GM13976 (cell line): ENCODE measurements at regions not wholly inside any gene's neighbourhood (a gene's known extent, or its start where the extent isn't known, plus 50 kb on each side); places are given as distances from the start of the nearest gene placed in this dataset.
"Not testable (repeated sequence)": the region's sequence is repeated elsewhere in the genome, so short reads cannot be mapped to it uniquely, and the experiment has no call there.

ENCODE experiments used
- DNase-seq: peaks from one replicate; pipeline ENCODE4 v3.0.0; 2012; ENCODE audit warnings: low spot score
- in situ Hi-C: fragments of 300-500 bp; cut with MboI; formaldehyde crosslinking; loops from one replicate; pipeline ENCODE4 v1.12.0; 2022; ENCODE audit warnings: low sequenced_read_pairs, mixed read lengths, inconsistent platforms; ENCODE audit not compliant: unreplicated experiment

DNA sequence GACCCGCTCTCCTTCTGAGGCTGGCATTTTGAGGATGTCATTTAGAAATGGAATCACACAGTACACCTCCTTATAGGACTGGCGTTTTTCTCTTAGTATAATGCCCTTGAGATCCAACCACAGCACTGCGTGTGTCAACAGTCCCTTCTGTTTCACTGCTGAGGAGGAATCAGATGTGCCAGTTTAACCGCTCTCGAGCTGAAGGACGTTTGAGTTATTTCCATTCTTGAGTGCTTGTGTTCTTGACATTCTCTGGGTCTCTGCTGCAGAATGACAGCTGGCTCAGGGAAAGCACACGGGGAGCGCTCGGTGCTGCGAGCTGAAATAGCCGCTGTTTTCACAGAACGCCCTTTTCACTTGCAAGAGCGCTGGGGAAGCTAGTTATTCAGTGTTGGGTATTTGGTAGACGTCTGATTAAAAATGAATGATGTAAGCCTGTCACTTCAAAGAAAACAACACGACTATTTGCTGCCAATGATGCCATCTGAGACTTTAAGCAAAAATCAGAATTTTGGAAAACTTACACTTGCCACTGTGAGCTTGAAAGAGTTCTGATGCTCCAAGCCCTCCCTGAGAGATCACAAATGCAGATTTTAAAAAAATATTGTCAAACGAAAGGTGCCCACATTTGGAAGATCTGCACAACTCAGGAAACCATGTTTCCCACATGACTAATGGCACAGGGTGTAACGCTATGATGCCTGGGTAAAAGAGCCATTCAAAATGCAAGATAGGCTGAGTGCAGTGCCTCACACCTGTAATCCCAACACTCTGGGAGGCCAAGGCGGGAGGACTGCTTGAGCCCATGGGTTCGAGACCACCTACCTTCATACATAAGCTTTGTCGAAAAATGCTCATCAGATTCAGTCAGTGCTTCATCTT lies 5358.4 kb upstream of the TPTE start:
- in situ Hi-C loops: not testable (repeated sequence)

DNA sequence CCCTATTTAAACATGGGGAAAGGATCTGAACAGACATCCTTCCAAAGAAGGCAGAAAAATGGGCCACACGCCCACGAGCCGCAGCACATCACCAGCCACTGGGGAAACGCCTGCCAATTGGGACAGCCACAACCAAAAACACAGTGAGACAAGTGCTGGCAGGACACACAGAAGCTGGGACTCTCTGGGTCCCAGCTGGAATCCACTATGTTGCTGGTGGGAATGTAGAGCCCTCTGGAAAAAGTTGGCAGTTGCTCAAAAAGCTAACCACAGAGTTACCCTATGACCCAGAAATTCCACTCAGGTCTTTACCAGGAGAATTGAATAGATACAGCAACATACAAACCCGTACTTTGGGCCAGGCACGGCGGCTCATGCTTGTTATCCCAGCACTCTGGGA lies 5355.6 kb upstream of the TPTE start:
- DNase-seq, in situ Hi-C loops: not testable (repeated sequence)

More for the DNA sequence above, 5358.4 kb upstream of the TPTE start:
- not testable (repeated sequence) for DNase-seq
